ENCODE measurements at regions not wholly inside any gene's neighbourhood (a gene's known extent, or its start where the extent isn't known, plus 50 kb on each side); places are given as distances from the start of the nearest gene placed in this dataset.

DNA sequence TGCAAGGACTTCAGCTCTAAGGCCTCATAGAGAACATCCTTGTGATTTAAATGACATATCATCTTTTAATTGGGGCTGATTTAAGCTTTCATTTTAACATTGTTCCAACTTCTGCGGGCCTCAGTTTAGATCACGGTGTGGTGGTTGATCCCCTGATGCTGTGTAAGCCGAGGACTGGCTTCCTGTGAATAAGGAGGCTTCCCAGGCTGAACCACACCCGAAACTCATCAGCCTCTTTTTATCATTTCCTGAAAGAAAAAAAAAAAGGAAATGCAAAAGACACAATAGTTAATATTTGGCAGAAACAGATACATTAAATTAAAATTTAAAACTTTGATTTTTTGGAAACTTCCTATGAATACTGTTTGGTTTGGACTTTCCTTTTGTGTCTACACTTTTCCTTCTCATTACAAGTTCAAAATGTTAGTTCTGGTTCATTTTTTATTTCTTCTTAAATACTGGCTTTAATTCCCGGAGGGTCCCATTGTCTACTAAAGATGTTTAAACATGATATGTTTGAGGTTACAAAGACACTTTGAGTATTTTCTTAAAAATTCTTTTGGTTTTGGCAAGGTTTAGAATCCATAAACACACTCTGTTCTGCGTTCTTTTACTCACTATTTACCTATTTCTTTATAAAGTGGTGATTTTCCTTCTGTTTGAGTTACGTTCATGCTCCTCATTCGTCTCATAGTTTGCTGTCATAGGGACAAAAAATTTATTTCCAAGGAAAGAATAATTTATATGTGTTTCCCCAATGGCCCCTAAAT is 230.0 kb upstream of the SULF2 start:
- no peaks in the 10 kb centered on the region for H3K36me3 ChIP-seq
- DNase-seq (no peak), ATAC-seq (no peak)

DNA sequence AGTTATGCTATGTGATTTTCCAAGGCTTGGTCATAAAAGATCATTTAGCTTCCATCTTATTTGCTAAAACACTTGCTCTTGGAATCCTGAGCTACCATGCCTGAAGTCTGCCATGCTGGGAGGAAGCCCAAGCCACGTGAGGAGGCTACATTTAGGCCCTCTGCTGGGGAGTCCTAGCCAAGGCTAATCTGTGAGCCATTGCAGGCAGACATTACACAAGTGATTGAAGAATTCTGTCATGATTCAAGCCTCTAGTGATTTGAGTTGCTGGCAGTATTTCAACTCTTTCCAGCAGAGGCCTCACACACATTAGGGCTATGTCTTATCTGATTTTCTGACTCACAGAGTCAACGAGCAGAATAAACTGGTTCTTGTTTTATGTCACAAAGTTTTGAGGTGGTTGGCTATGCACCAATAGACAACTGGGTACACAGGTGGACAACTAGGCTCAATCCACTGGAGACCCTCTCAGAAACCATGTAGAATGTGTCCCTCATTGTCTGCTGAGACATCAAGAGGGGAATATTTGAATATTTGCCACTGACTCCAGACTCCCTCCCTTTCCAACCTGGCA is 227.2 kb upstream of the SULF2 start:
- peaks cover 0 to 22% of the 10 kb centered on the region in 2 donors for H3K9me3 ChIP-seq
- TF ChIP-seq, protein P1, sequence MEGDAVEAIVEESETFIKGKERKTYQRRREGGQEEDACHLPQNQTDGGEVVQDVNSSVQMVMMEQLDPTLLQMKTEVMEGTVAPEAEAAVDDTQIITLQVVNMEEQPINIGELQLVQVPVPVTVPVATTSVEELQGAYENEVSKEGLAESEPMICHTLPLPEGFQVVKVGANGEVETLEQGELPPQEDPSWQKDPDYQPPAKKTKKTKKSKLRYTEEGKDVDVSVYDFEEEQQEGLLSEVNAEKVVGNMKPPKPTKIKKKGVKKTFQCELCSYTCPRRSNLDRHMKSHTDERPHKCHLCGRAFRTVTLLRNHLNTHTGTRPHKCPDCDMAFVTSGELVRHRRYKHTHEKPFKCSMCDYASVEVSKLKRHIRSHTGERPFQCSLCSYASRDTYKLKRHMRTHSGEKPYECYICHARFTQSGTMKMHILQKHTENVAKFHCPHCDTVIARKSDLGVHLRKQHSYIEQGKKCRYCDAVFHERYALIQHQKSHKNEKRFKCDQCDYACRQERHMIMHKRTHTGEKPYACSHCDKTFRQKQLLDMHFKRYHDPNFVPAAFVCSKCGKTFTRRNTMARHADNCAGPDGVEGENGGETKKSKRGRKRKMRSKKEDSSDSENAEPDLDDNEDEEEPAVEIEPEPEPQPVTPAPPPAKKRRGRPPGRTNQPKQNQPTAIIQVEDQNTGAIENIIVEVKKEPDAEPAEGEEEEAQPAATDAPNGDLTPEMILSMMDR (IDR thresholded peaks at IDR 0.05), result no peak
- peak; percentile 25 for ATAC-seq
- DNase-seq, result no peak
- no peaks in the 10 kb centered on the region for H3K36me3 ChIP-seq
- H3K4me3 ChIP-seq, result no peak overlapping the region
- intact Hi-C loops (cut with DNase I), result no loop called here
- no peak overlapping the region for H3K27ac ChIP-seq
- H3K4me1 ChIP-seq, result no peaks in the 10 kb centered on the region
- no peaks in the 10 kb centered on the region for H3K27me3 ChIP-seq

More for the DNA sequence above, 230.0 kb upstream of the SULF2 start:
- H3K27me3 ChIP-seq, result peaks cover 0 to 23% of the 10 kb centered on the region in 2 donors
- H3K27ac ChIP-seq, result no peak overlapping the region
- no peak overlapping the region for H3K4me3 ChIP-seq
- H3K9me3 ChIP-seq, result peaks cover 0 to 13% of the 10 kb centered on the region in 2 donors
- H3K4me1 ChIP-seq, result no peaks in the 10 kb centered on the region
- TF ChIP-seq, protein P1 (IDR thresholded peaks at IDR 0.05), result no peak
- intact Hi-C loops (cut with DNase I), result no loop called here

DNA sequence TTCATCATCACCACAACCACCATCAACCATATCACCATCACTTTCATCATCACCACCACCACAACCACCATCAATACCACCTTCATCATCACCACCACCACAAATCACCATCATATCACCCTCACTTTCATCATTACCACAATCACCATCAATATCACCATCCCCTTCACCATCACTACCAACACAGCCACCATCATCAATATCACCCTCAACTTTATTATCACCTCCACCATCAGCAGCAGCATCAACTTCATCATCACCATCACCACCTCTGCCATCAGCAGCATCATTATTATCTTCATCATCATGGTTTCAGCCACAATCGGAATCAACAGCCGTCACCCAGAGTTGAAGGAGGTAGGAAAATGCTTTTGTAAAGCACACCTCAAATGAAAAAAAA is 225.7 kb upstream of the SULF2 start:
- Histone ChIP-seq H3K9me3 (peaks cover 0 to 22% of the 10 kb centered on the region in 2 donors), H3K27me3 (peaks cover 0 to 5% of the 10 kb centered on the region in 2 donors), H3K4me3 (no peak overlapping the region), H3K36me3 (no peaks in the 10 kb centered on the region), H3K4me1 (no peaks in the 10 kb centered on the region), H3K27ac (no peak overlapping the region)
- TF ChIP-seq, protein P1 (IDR thresholded peaks at IDR 0.05), result no peak
- intact Hi-C loops (cut with DNase I), result no loop called here
- DNase-seq (no peak), ATAC-seq (no peak)

DNA sequence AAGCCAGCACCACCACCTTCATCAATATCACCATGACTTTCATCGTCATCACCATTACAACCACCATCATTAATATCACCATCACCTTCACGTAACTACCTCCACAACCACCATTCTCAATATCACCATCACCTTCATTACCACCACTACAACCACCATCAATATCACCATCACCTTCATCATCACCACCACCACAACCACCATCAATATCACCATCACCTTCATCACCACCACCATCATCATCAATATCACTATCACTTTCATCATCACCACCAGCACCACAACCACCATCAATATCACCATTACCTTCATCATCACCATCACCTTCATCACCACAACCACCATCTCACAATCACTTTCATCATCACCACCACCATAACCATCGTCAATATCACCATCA is 225.3 kb upstream of the SULF2 start:
- peaks cover 0 to 22% of the 10 kb centered on the region in 2 donors for H3K9me3 ChIP-seq
- ATAC-seq, result no peak
- TF ChIP-seq, protein P1 (IDR thresholded peaks at IDR 0.05), result no peak
- H3K4me3 ChIP-seq, result no peak overlapping the region
- H3K27ac ChIP-seq, result no peak overlapping the region
- H3K4me1 ChIP-seq, result no peaks in the 10 kb centered on the region
- no peak for DNase-seq
- intact Hi-C loops (cut with DNase I), result no loop called here
- peaks cover 0 to 8% of the 10 kb centered on the region in 2 donors for H3K27me3 ChIP-seq
- no peaks in the 10 kb centered on the region for H3K36me3 ChIP-seq

DNA sequence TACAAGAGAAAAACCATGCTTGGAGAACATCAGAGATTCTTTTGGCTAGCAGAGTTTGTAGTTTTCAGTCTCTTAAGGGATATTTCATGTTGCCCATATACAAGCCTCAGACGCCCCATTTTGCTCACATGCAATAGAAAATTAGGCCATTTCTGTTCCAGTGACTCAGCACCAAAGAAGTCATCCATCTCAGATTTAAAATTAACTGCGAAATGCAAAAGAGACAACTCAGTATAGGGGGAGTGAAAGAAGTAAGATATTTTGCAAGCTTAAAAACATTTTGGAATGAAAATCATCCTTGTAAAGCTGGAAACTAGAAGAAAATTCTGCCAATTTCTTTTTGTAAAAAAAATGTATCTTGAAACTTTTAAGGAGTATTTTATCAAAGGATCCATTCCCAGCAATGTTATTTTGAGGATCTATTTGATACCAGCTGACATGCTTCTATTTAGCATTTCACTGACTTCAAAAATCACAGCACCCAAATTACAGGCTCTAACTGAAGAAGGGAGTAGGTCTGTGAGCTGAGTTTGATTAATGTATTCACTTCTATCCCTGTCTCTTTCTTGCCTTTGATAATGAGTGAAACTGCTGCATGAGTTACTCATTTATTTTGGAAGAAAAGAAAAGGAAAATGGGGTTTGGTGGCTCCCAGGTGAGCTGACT is 223.7 kb upstream of the SULF2 start:
- no peaks in the 10 kb centered on the region for H3K4me1 ChIP-seq
- H3K27ac ChIP-seq, result no peak overlapping the region
- H3K4me3 ChIP-seq, result no peak overlapping the region
- H3K27me3 ChIP-seq, result peaks cover 0 to 11% of the 10 kb centered on the region in 2 donors
- DNase-seq, result no peak
- TF ChIP-seq, protein P1 (IDR thresholded peaks at IDR 0.05), result no peak
- H3K36me3 ChIP-seq, result no peaks in the 10 kb centered on the region
- intact Hi-C loops (cut with DNase I), result no loop called here
- H3K9me3 ChIP-seq, result peaks cover 0 to 22% of the 10 kb centered on the region in 2 donors
- ATAC-seq, result peak; percentile 58
